B cell (primary cell): ENCODE measurements at regions not wholly inside any gene's neighbourhood (a gene's known extent, or its start where the extent isn't known, plus 50 kb on each side); places are given as distances from the start of the nearest gene placed in this dataset.

Experiments
- ATAC-seq: fragments of 200-7000 bp; cut with Tn5 transposase; one replicate; pipeline ENCODE4 v1.10.0; 2021; ENCODE audit warnings: low read depth, mild to moderate bottlenecking, moderate number of reproducible peaks, moderate library complexity
- CTCF ChIA-PET: fragments of 350-600 bp; sonication (Branson Sonifier 250); formaldehyde crosslinking; loops from one replicate; lab custom pipeline; 2021; ENCODE audit warnings: antibody characterized with exemption, inconsistent platforms; lab: Charles Lee
- POLR2A ChIA-PET: fragments of 350-600 bp; sonication (Branson Sonifier 250); formaldehyde crosslinking; loops from one replicate; lab custom pipeline; 2021; ENCODE audit warnings: antibody characterized with exemption; lab: Charles Lee
- DNase-seq: peaks from one replicate; pipeline ENCODE4 v3.0.0; 2013
- H2AFZ ChIP-seq: 2 replicates; pipeline ENCODE4 v1.6.1; 2012; ENCODE audit warnings: mild to moderate bottlenecking, low read depth, low read length; ENCODE audit not compliant: insufficient read depth, poor library complexity, severe bottlenecking
- H3K27ac ChIP-seq, 2 donors: 1 replicate in 1 of 2; 2 replicates in 1 of 2; pipeline ENCODE4 v1.5.1; 2012 to 2013; ENCODE audit warnings: low read length in 2 of 2, mild to moderate bottlenecking in 2 of 2, moderate library complexity in 1 of 2
- H3K27me3 ChIP-seq, 4 experiments: fragments of 200-600 bp in 1 of 4; sonication (generic) in 1 of 4; replicated peaks in 1 of 4; 1 replicate in 2 of 4; 2 replicates in 2 of 4; pipeline versions ENCODE4 v1.6.1 to v1.7.0; 2013 to 2016; ENCODE audit warnings: low read length in 3 of 4, mild to moderate bottlenecking in 2 of 4, mixed read lengths in 1 of 4, moderate library complexity in 1 of 4; ENCODE audit not compliant: insufficient read depth in 4 of 4, control insufficient read depth in 3 of 4; ENCODE audit errors: control extremely low read depth in 1 of 4
- H3K36me3 ChIP-seq, 2 experiments: replicated peaks in 1 of 2; 1 replicate in 1 of 2; 2 replicates in 1 of 2; pipeline versions ENCODE4 v1.6.1 to v1.7.1; 2013; ENCODE audit warnings: low read length in 1 of 2; ENCODE audit not compliant: insufficient read depth in 2 of 2, control insufficient read depth in 1 of 2; ENCODE audit errors: control extremely low read depth in 1 of 2, extremely low read depth in 1 of 2
- H3K4me1 ChIP-seq, 2 donors: fragments of 200-600 bp in 1 of 2; sonication (generic) in 1 of 2; 1 replicate in 1 of 2; 2 replicates in 1 of 2; pipeline versions ENCODE4 v1.5.1 to v1.6.1; 2013 to 2017; ENCODE audit warnings: low read length in 2 of 2; ENCODE audit not compliant: control insufficient read depth in 2 of 2, insufficient read depth in 2 of 2
- H3K4me2 ChIP-seq: replicated peaks from 2 replicates; pipeline ENCODE3; 2012; ENCODE audit warnings: mild to moderate bottlenecking, low read depth, low read length; ENCODE audit not compliant: poor library complexity, severe bottlenecking
- H3K4me3 ChIP-seq, 5 experiments: fragments of 200-600 bp in 1 of 5; sonication (generic) in 1 of 5; 1 replicate in 3 of 5; 2 replicates in 2 of 5; pipeline versions ENCODE4 v1.5.1 to v1.7.0; 2011 to 2016; ENCODE audit warnings: low read length in 4 of 5, mild to moderate bottlenecking in 4 of 5, low read depth in 2 of 5, control low read depth in 1 of 5, moderate library complexity in 1 of 5; ENCODE audit not compliant: insufficient read depth in 1 of 5; ENCODE audit errors: control extremely low read depth in 1 of 5, extremely low read depth in 1 of 5
- H3K79me2 ChIP-seq: fragments of 200-600 bp; sonication (generic); one replicate; pipeline ENCODE4 v1.6.0; 2016; ENCODE audit warnings: low read length; ENCODE audit not compliant: control insufficient read depth, insufficient read depth
- H3K9ac ChIP-seq: fragments of 200-600 bp; sonication (generic); 2 replicates; pipeline ENCODE4 v1.6.1; 2017; ENCODE audit warnings: mild to moderate bottlenecking, low read length, moderate library complexity
- H3K9me3 ChIP-seq, 3 donors: one replicate each; pipeline versions ENCODE4 v1.6.1 to v1.7.1; 2013; ENCODE audit warnings: low read length in 2 of 3; ENCODE audit not compliant: control insufficient read depth in 2 of 3, insufficient read depth in 1 of 3; ENCODE audit errors: control extremely low read depth in 1 of 3
- H4K20me1 ChIP-seq: 2 replicates; pipeline ENCODE4 v1.6.0; 2012; ENCODE audit warnings: mild to moderate bottlenecking, low read length; ENCODE audit not compliant: insufficient read depth, control insufficient read depth, poor library complexity, severe bottlenecking
- H3K27ac Mint-ChIP-seq: one replicate; pipeline ENCODE4 v1.8.0; 2021; ENCODE audit warnings: mixed read lengths
- H3K27me3 Mint-ChIP-seq: one replicate; pipeline ENCODE4 v1.8.0; 2021; ENCODE audit warnings: mixed read lengths
- H3K4me1 Mint-ChIP-seq: one replicate; pipeline ENCODE4 v1.8.0; 2021; ENCODE audit warnings: mixed read lengths
- H3K4me3 Mint-ChIP-seq: one replicate; pipeline ENCODE4 v1.8.0; 2021; ENCODE audit warnings: mixed read lengths
- H3K9me3 Mint-ChIP-seq: one replicate; pipeline ENCODE4 v1.8.0; 2022; ENCODE audit warnings: mixed read lengths; ENCODE audit not compliant: insufficient read depth
- EZH2 ChIP-seq: IDR thresholded peaks from 2 replicates; pipeline ENCODE4 v1.6.1; 2012; ENCODE audit warnings: borderline replicate concordance, low read depth, mild to moderate bottlenecking, moderate library complexity, low read length; ENCODE audit not compliant: insufficient read depth, poor library complexity, severe bottlenecking
- WGBS: methylation state at CpG from one replicate; pipeline ENCODE4 v1.1.5; 2013; ENCODE audit warnings: missing lambda C conversion rate; ENCODE audit not compliant: insufficient coverage; 5-methylcytosine and 5-hydroxymethylcytosine counted together
- intact Hi-C: fragments of 100-400 bp; cut with micrococcal nuclease; formaldehyde crosslinking; loops from one replicate; pipeline ENCODE4 v1.10.0; 2022
- TF ChIP-seq, protein P1 (sequence below): fragments of 200-600 bp; IDR thresholded peaks from one replicate; pipeline ENCODE4 v1.8.0; 2022; ENCODE audit warnings: antibody characterized with exemption, mild to moderate bottlenecking

DNA sequence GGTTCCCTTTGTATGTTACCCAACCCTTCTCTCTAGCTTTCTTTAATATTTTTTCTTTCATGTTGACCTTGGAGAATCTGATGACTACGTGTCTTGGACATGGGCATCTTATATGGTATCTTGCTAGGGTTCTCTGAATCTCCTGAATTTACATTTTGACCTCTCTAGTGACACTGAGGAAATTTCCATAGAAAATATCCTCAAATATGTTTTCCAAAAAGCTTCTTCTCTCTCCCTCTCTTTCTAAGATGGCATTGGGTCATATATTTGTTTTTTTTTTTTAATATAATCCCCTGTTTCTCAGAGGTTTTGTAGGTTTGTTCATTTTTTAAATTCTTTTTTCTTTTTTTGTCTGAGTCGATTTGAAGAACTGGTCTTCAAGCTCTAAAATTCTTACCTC lies 184.0 kb upstream of the TMC3 start:
- DNase-seq (no peak), ATAC-seq (no peak)
- Histone ChIP-seq H3K27me3 (no peaks in the 10 kb centered on the region), H3K4me3 (no peak overlapping the region), H3K4me2 (no peak overlapping the region), H3K27ac (no peak overlapping the region), H3K9ac (no peak overlapping the region), H3K4me1 (no peaks in the 10 kb centered on the region), H3K36me3 (no peaks in the 10 kb centered on the region), H4K20me1 (no peaks in the 10 kb centered on the region), H3K79me2 (no peaks in the 10 kb centered on the region), H3K9me3 (peaks cover 0 to 3% (median 0%) of the 10 kb centered on the region in 3 donors), H2AFZ (no peak overlapping the region)
- Mint-ChIP-seq H3K4me3 (no peak overlapping the region), H3K27me3 (peaks cover 10% of the 10 kb centered on the region), H3K9me3 (no peaks in the 10 kb centered on the region), H3K27ac (no peak overlapping the region), H3K4me1 (no peaks in the 10 kb centered on the region)
- intact Hi-C loops = no loop called here
- CTCF ChIA-PET = no interaction called here
- POLR2A ChIA-PET = no interaction called here
- no CpG with 5 or more reads among the region's 2 CpGs for WGBS
- TF ChIP-seq, protein P1, sequence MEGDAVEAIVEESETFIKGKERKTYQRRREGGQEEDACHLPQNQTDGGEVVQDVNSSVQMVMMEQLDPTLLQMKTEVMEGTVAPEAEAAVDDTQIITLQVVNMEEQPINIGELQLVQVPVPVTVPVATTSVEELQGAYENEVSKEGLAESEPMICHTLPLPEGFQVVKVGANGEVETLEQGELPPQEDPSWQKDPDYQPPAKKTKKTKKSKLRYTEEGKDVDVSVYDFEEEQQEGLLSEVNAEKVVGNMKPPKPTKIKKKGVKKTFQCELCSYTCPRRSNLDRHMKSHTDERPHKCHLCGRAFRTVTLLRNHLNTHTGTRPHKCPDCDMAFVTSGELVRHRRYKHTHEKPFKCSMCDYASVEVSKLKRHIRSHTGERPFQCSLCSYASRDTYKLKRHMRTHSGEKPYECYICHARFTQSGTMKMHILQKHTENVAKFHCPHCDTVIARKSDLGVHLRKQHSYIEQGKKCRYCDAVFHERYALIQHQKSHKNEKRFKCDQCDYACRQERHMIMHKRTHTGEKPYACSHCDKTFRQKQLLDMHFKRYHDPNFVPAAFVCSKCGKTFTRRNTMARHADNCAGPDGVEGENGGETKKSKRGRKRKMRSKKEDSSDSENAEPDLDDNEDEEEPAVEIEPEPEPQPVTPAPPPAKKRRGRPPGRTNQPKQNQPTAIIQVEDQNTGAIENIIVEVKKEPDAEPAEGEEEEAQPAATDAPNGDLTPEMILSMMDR = no peak
- no peak for TF ChIP-seq EZH2

DNA sequence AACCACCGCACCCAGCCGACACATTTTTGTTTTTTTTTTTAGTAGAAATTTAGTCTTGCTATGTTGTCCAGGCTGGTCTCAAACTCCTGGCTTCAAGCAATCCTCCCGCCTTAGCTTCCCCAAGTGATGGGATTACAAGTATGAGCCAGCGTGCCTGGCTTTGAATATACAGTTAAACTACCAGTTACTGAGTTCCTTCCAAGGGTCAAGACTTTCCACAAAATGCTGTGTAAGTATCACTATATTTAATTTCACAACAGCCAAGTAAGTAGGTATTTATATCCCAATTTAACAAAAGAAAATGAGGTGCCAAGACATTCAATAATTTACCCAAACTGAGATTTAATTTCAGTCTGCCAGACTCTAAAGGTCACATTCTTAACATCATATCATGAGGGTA lies 181.3 kb upstream of the TMC3 start:
- ChIA-PET CTCF (no interaction called here), POLR2A (no interaction called here)
- Histone ChIP-seq H3K4me2 (no peak overlapping the region), H3K27me3 (no peaks in the 10 kb centered on the region), H3K9me3 (peaks cover 0 to 3% (median 0%) of the 10 kb centered on the region in 3 donors), H3K27ac (no peak overlapping the region), H4K20me1 (no peaks in the 10 kb centered on the region), H3K9ac (no peak overlapping the region), H3K4me1 (no peaks in the 10 kb centered on the region), H3K36me3 (no peaks in the 10 kb centered on the region), H3K79me2 (no peaks in the 10 kb centered on the region), H3K4me3 (no peak overlapping the region), H2AFZ (no peak overlapping the region)
- intact Hi-C loops = no loop called here
- Mint-ChIP-seq H3K9me3 (no peaks in the 10 kb centered on the region), H3K27ac (no peak overlapping the region), H3K4me1 (no peaks in the 10 kb centered on the region), H3K27me3 (peaks cover 10% of the 10 kb centered on the region), H3K4me3 (no peak overlapping the region)
- ATAC-seq (no peak), DNase-seq (no peak)
- TF ChIP-seq, protein P1 = no peak
- no peak for TF ChIP-seq EZH2
- 100% methylated on average over 1 of the region's 4 CpGs for WGBS
